ENCODE measurements at regions not wholly inside any gene's neighbourhood (a gene's known extent, or its start where the extent isn't known, plus 50 kb on each side); places are given as distances from the start of the nearest gene placed in this dataset.
A peak's percentile ranks its signal among the peaks of the same experiment; 100 is the strongest.
"Not testable (repeated sequence)": the region's sequence is repeated elsewhere in the genome, so short reads cannot be mapped to it uniquely, and the experiment has no call there.

- no peaks in the 10 kb centered on the region for H3K9me3 ChIP-seq
- peaks cover 0 to 15% of the 10 kb centered on the region in 2 donors for H3K4me1 ChIP-seq
- no peaks in the 10 kb centered on the region for H3K27me3 ChIP-seq
- H3K36me3 ChIP-seq, result no peaks in the 10 kb centered on the region
- intact Hi-C loops (cut with DNase I; ENCODE audit: low total_unique reads), result no loop called here
- TF ChIP-seq CTCF (IDR thresholded peaks at IDR 0.05), result no peak
- no peak for TF ChIP-seq POLR2A (IDR thresholded peaks at IDR 0.05)
- H3K27ac ChIP-seq, result no peak overlapping the region
- H3K4me3 ChIP-seq, result no peak overlapping the region
- DNase-seq, result no peak
Observed at GRCh38 chr7:130953196-130953595, 219.2 kb upstream of the KLF14 start.

GRCh38 chr7:130954918-130955564 lies 221.0 kb upstream of the KLF14 start:
- intact Hi-C loops (cut with DNase I; ENCODE audit: low total_unique reads), result no loop called here
- no peaks in the 10 kb centered on the region for H3K27me3 ChIP-seq
- TF ChIP-seq CTCF (IDR thresholded peaks at IDR 0.05) (no peak), POLR2A (IDR thresholded peaks at IDR 0.05) (no peak)
- no peak overlapping the region for H3K4me3 ChIP-seq
- no peaks in the 10 kb centered on the region for H3K9me3 ChIP-seq
- no peaks in the 10 kb centered on the region for H3K36me3 ChIP-seq
- no peak overlapping the region for H3K27ac ChIP-seq
- peaks cover 0 to 9% of the 10 kb centered on the region in 2 donors for H3K4me1 ChIP-seq
- no peak for DNase-seq

GRCh38 chr7:130955565-130955919 lies 221.5 kb upstream of the KLF14 start:
- no peak overlapping the region for H3K4me3 ChIP-seq
- no peaks in the 10 kb centered on the region for H3K36me3 ChIP-seq
- intact Hi-C loops (cut with DNase I; ENCODE audit: low total_unique reads), result no loop called here
- no peak for DNase-seq
- H3K4me1 ChIP-seq, result peaks cover 0 to 10% of the 10 kb centered on the region in 2 donors
- no peaks in the 10 kb centered on the region for H3K27me3 ChIP-seq
- TF ChIP-seq POLR2A (IDR thresholded peaks at IDR 0.05) (no peak), CTCF (IDR thresholded peaks at IDR 0.05) (no peak)
- H3K9me3 ChIP-seq, result no peaks in the 10 kb centered on the region
- H3K27ac ChIP-seq, result peak overlapping the region in 1 of 2 donors; percentile 36

GRCh38 chr7:130956417-130957136 lies 222.6 kb upstream of the KLF14 start:
- intact Hi-C loops (cut with DNase I; ENCODE audit: low total_unique reads), result no loop called here
- Histone ChIP-seq H3K4me3 (no peak overlapping the region), H3K27ac (peak overlapping the region; percentile 36 to 51), H3K27me3 (no peaks in the 10 kb centered on the region), H3K36me3 (no peaks in the 10 kb centered on the region), H3K4me1 (peaks cover 0 to 13% of the 10 kb centered on the region in 2 donors), H3K9me3 (no peaks in the 10 kb centered on the region)
- no peak for TF ChIP-seq POLR2A (IDR thresholded peaks at IDR 0.05)
- no peak for TF ChIP-seq CTCF (IDR thresholded peaks at IDR 0.05)
- no peak for DNase-seq

- Histone ChIP-seq H3K9me3 (no peaks in the 10 kb centered on the region), H3K27ac (peak overlapping the region; percentile 36 to 51), H3K4me1 (peaks cover 0 to 13% of the 10 kb centered on the region in 2 donors), H3K36me3 (no peaks in the 10 kb centered on the region), H3K27me3 (no peaks in the 10 kb centered on the region), H3K4me3 (no peak overlapping the region)
- intact Hi-C loops (cut with DNase I; ENCODE audit: low total_unique reads), result no loop called here
- DNase-seq, result no peak
- TF ChIP-seq CTCF (IDR thresholded peaks at IDR 0.05), result no peak
- TF ChIP-seq POLR2A (IDR thresholded peaks at IDR 0.05), result no peak
Observed at GRCh38 chr7:130957137-130957513, 223.1 kb upstream of the KLF14 start.

- DNase-seq; H3K36me3 ChIP-seq; H3K27me3 ChIP-seq; H3K4me3 ChIP-seq; H3K9me3 ChIP-seq; intact Hi-C loops (cut with DNase I; ENCODE audit: low total_unique reads): not testable (repeated sequence)
- H3K27ac ChIP-seq, result peak overlapping the region in 1 of 2 donors; percentile 12
- H3K4me1 ChIP-seq, result peaks cover 0 to 13% of the 10 kb centered on the region in 2 donors
Observed at GRCh38 chr7:130957722-130958435, 223.9 kb upstream of the KLF14 start.
